Fibroblast of pulmonary artery (primary cell): ENCODE measurements at regions not wholly inside any gene's neighbourhood (a gene's known extent, or its start where the extent isn't known, plus 50 kb on each side); places are given as distances from the start of the nearest gene placed in this dataset.
A peak's percentile ranks its signal among the peaks of the same experiment; 100 is the strongest.

ENCODE experiments used
- DNase-seq: peaks from one replicate; pipeline ENCODE4 v3.0.0-alpha.2; 2010; ENCODE audit warnings: low read depth
- H3K4me3 ChIP-seq: replicated peaks from 2 replicates; pipeline ENCODE4 v1.5.1; 2011; ENCODE audit warnings: low read depth, mild to moderate bottlenecking, control low read depth, low read length, moderate library complexity
- CTCF ChIP-seq: IDR thresholded peaks from 2 replicates; pipeline ENCODE4 v1.5.1; 2011; ENCODE audit warnings: mild to moderate bottlenecking, control low read depth, low read length, inconsistent platforms; ENCODE audit errors: missing control alignments

- no peak for TF ChIP-seq CTCF
- DNase-seq: no peak
These were observed 481.9 kb downstream of the CDH2 start for GRCh38 chr18:27695052-27695451.

GRCh38 chr18:27688581-27688980 lies 488.3 kb downstream of the CDH2 start:
- no peak overlapping the region for H3K4me3 ChIP-seq
- no peak for DNase-seq
- TF ChIP-seq CTCF: no peak

More at GRCh38 chr18:27695052-27695451, 481.9 kb downstream of the CDH2 start:
- H3K4me3 ChIP-seq: no peak overlapping the region

GRCh38 chr18:27687351-27687979 lies 489.5 kb downstream of the CDH2 start:
- no peak overlapping the region for H3K4me3 ChIP-seq
- DNase-seq: no peak
- TF ChIP-seq CTCF: no peak

GRCh38 chr18:27685807-27686412 lies 491.0 kb downstream of the CDH2 start:
- DNase-seq: peak; percentile 73
- TF ChIP-seq CTCF: peak; percentile 95
- H3K4me3 ChIP-seq: no peak overlapping the region

- no peak overlapping the region for H3K4me3 ChIP-seq
- no peak for TF ChIP-seq CTCF
- no peak for DNase-seq
These were observed 491.8 kb downstream of the CDH2 start for GRCh38 chr18:27685091-27685490.

GRCh38 chr18:27674411-27674810 lies 489.3 kb upstream of the CHST9 start:
- no peak for TF ChIP-seq CTCF
- no peak for DNase-seq
- no peak overlapping the region for H3K4me3 ChIP-seq

GRCh38 chr18:27673861-27674260 lies 488.8 kb upstream of the CHST9 start:
- H3K4me3 ChIP-seq: no peak overlapping the region
- no peak for DNase-seq
- TF ChIP-seq CTCF: no peak
